ENCODE measurements at regions not wholly inside any gene's neighbourhood (a gene's known extent, or its start where the extent isn't known, plus 50 kb on each side); places are given as distances from the start of the nearest gene placed in this dataset.
"Not testable (repeated sequence)": the region's sequence is repeated elsewhere in the genome, so short reads cannot be mapped to it uniquely, and the experiment has no call there.

- no peak for DNase-seq
Measured at GRCh38 chr5:174610968-174611367, 113.4 kb upstream of the MSX2 start.

DNA sequence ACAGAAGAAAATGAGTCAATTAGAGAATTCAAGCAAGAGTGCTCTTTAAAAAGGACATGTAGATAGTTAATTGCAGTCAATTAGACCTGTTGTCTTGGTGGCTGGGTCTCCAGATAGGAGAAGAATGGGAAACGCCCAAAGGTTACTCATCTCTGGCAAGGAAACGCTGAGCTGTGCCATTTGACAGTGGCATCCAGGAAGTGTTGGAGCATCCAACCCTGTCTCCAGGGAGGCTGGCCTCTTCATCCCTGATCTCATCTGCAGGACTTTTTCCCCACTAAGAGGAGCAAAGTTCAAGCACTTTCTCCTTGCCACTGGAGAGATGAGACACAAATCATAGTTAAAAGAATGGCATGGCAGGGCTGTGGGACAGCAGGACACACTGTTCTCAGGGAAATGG, 111.7 kb upstream of the MSX2 start:
- no peak for DNase-seq

DNA sequence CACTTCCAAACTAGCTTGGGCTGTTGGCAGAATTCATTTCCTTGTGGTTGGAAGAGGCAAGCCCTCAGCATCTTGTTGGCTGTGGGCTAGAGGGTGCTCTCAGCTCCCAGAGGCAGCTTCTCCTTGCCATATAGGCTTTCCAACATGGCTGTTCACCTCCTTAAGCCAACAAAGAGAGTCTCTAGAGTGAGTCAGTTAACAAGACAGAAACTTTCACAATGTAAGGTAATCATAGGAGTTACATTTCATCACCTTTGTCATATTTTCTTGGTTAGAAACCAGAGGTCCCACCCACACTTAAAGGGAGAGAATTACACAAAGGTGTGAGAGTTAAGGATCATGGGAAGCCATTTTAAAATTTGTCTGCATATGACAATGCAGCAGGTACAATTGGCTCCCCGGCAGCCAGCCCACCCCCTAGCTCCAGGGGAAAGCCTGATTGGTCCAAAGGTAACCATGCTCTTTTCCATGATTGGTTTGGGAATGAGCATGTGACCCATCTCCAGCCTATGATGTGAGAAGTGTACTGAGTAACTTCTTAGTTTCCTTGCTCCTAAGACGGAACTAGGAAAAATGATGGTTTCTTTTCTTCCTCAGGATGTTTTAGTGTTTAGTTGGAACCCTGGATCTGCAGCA, 109.8 kb upstream of the MSX2 start:
- DNase-seq = no peak

GRCh38 chr5:174616036-174616435, 108.3 kb upstream of the MSX2 start:
- DNase-seq = no peak

DNA sequence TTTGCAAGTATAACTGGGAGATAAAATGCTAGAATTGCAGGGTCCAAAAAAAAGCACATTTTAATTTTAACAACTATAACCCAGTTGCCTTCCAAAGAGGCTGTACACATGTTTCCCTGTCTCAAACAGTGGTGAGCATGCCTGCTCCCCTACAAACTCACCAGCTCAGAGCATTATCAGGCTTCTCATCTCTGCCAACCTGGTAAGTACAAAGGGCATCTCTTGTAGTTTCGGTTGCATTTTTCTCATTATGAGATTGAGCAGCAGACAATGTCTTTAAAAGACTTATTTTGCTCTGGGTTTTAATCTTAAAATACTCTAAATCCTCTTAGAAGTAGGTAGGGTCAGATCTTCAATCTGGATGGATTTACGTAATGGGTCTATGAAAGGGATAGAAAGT, 107.1 kb upstream of the MSX2 start:
- DNase-seq = no peak

GRCh38 chr5:174617910-174618309, 106.5 kb upstream of the MSX2 start:
- no peak for DNase-seq

- DNase-seq = no peak
Measured at GRCh38 chr5:174618589-174618988, 105.8 kb upstream of the MSX2 start.

- DNase-seq = no peak
Measured at GRCh38 chr5:174622067-174622466, 102.3 kb upstream of the MSX2 start.

DNA sequence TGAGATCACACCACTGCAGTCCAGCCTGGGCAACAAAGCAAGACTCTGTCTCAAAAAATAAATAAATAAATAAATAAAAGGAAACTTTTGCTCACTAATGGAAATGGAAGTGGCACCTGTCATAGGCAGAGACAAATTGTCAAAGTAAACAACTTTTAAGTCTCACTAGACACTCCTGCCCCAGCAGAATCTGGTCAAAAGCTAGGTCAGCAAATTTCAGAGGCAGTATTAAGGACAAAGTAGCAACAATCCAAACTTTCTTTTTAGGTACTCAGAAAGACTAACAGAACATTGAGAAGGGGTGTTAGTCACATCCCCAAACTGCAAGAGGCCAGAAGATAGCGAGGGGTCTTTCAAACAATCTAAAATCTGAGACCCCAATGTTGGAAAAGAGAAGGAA, 101.4 kb upstream of the MSX2 start:
- DNase-seq = no peak

- no peak for DNase-seq
Measured at GRCh38 chr5:174623433-174624019, 100.9 kb upstream of the MSX2 start.

GRCh38 chr5:174624733-174625522, 99.5 kb upstream of the MSX2 start:
- no peak for DNase-seq

DNA sequence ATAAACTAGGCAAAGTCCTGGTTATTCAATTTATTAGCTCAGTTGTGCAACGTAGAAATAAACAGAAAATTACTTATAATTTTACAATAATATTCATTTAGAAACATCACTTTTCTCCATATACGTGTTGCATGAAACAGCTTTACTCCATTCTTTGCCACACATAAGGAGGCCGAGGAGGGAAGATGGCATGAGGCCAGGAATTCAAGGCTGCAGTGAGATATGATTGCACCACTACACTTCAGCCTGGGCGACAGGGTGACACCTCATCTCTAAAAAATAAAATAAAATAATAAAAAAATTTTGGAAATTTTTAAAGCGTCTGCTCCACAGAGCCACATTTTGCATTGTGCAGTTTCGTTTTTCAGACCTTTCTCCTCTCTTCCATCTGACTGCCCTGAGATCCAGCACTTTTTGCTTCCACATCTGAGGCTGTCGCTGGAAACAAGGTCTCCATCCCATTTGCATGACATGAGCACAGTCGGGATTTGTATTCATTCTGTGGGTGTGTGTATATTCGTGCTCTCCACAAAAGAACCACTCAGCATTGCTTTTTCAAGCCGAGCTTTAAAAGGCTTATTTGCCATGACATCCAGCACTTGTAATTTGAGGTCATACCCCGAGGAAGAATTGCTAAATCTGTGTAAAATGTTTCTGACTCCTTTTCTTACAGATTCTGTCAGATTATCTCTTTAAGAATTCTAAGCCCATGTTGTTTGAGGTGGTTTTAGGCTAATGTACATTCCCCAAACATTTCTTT, 98.6 kb upstream of the MSX2 start:
- no peak for DNase-seq

GRCh38 chr5:174626369-174626920, 97.9 kb upstream of the MSX2 start:
- no peak for DNase-seq

- DNase-seq = no peak
Measured at GRCh38 chr5:174636094-174636493, 88.3 kb upstream of the MSX2 start.

- DNase-seq = no peak
Measured at GRCh38 chr5:174642816-174643405, 81.5 kb upstream of the MSX2 start.

DNA sequence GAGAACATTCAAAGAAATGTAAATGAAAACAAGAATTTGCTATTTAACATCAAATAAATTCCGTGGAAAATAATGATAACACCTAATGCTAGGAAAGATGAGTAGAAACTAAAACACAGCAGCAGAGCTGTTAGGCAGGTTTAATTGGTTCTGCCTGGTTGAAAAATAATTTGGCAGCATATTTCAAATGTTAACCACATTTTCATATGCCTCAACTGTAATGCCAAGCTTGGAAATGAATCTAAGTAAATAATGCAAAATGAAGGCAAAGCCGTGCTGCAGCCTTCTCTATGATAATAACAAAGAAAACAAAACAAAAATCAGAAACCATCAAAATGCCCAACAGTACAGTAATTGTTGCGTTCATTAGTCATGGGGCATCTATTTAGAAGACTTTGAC, 79.9 kb upstream of the MSX2 start:
- no peak for DNase-seq

GRCh38 chr5:174644923-174645322, 79.5 kb upstream of the MSX2 start:
- DNase-seq = no peak

DNA sequence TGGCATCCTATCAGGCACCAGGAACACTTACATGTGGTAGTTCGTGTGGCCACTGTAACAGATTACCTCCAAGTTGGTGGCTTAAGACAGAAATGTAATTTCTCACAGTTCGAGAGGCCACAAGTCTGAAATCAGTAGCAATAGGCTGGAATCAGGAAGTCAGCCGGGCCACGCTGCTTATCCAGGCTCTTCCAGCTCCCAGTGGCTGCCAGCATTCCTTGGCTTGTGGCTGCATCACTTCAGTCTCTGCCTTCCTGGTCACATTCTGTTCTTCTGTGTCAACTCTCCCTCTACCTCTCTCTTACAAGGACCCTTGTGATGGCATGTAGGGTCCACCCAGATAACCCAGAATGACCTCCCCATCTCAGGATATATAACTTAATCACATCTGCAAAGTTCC, 78.7 kb upstream of the MSX2 start:
- DNase-seq = no peak

DNA sequence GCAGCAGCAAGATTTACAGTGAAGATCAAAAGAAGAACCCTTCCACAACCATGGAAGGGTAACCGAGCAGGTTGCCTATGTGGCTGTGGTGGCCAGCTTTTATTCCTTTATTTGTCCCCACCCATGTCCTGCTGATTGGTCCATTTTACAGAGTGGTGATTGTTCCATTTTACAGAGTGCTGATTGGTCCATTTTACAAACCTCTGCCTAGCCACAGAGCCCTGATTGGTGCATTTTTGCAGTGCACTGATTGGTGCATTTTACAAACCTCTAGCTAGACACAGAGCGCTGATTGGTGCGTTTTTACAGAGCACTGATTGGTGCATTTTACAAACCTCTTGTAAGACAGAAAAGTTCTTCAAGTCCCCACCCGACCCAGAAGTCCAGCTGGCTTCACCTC, 75.8 kb upstream of the MSX2 start:
- DNase-seq = not testable (repeated sequence)

- DNase-seq = no peak
Measured at GRCh38 chr5:174649391-174649790, 75.0 kb upstream of the MSX2 start.

GRCh38 chr5:174654442-174654841, 69.9 kb upstream of the MSX2 start:
- no peak for DNase-seq

DNA sequence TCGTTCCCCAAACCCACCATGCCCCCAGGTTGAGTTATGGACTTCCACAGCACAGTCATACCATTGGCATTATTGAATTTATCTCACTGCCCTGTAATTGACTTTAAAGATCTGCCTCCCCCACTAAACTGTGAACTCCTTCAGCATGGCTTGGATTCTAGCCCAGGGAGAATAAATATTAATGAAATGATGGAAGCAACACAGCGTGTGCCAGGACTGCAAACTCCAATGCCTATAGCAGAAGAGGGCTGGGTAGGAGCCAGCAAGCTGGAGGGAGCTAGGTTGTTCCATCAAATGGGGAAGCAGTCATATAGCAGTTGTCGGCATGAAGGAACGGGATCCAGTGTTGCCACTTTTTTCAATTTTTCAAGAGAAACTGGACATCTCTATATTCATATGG, 69.0 kb upstream of the MSX2 start:
- no peak for DNase-seq

Data from activated CD8-positive, alpha-beta memory T cell treated with anti-CD3 and anti-CD28 coated beads, Interleukin-2, amount 50 U/mL, for 4 hours (primary cell).